Thyroid gland (tissue), 4 donors: ENCODE measurements at regions not wholly inside any gene's neighbourhood (a gene's known extent, or its start where the extent isn't known, plus 50 kb on each side); places are given as distances from the start of the nearest gene placed in this dataset.

Experiments used
- DNase-seq, 2 donors: peaks; one replicate each; pipeline ENCODE4 v3.0.0-alpha.2; 2019
- H3K27ac ChIP-seq, 3 donors: fragments of 200-600 bp; sonication (generic); 1 replicate in 2 of 3; 2 replicates in 1 of 3; pipeline ENCODE4 v1.5.1; 2016 to 2019; ENCODE audit warnings: mild to moderate bottlenecking in 1 of 3, moderate library complexity in 1 of 3
- H3K27me3 ChIP-seq: fragments of 200-600 bp; sonication (generic); one replicate; pipeline ENCODE4 v1.5.1; 2019
- H3K36me3 ChIP-seq, 2 donors: fragments of 200-600 bp; sonication (generic); one replicate each; pipeline ENCODE4 v1.5.1; 2016 to 2019
- H3K4me1 ChIP-seq, 2 donors: fragments of 200-600 bp; sonication (generic); one replicate each; pipeline ENCODE4 v1.5.1; 2017 to 2019
- H3K4me3 ChIP-seq, 3 donors: fragments of 200-600 bp; sonication (generic); replicated peaks in 1 of 3; 1 replicate in 2 of 3; 2 replicates in 1 of 3; pipeline ENCODE4 v1.5.1; 2016; ENCODE audit warnings: mild to moderate bottlenecking in 1 of 3
- H3K9me3 ChIP-seq: fragments of 200-600 bp; sonication (generic); one replicate; pipeline ENCODE4 v1.5.1; 2017
- CTCF ChIP-seq, 6 experiments: fragments of 200-600 bp in 3 of 6; fragments of 450-650 bp in 3 of 6; sonication (generic) in 3 of 6; IDR thresholded peaks; one replicate each; pipeline ENCODE4 v1.5.1; 2016 to 2019; ENCODE audit warnings: antibody characterized with exemption in 6 of 6, mild to moderate bottlenecking in 2 of 6, inconsistent platforms in 1 of 6, moderate library complexity in 1 of 6
- POLR2A ChIP-seq, 2 donors: fragments of 450-650 bp; IDR thresholded peaks; one replicate each; pipeline ENCODE4 v1.6.1; 2017; ENCODE audit warnings: antibody characterized with exemption in 2 of 2, mild to moderate bottlenecking in 2 of 2, moderate library complexity in 1 of 2
- WGBS, 2 donors: methylation state at CpG; one replicate each; pipeline ENCODE4 v1.1.5; 2017; 5-methylcytosine and 5-hydroxymethylcytosine counted together
- intact Hi-C: fragments of 100-400 bp; cut with DNase I; formaldehyde crosslinking; loops from one replicate; pipeline ENCODE4 v1.15.1; 2023

GRCh38 chr1:87495147-87495546 lies 166.5 kb downstream of the LMO4 start:
- intact Hi-C loops, result no loop called here

GRCh38 chr1:87495870-87496269 lies 167.2 kb downstream of the LMO4 start:
- Histone ChIP-seq H3K4me1 (no peaks in the 10 kb centered on the region), H3K27me3 (no peaks in the 10 kb centered on the region), H3K36me3 (no peaks in the 10 kb centered on the region), H3K9me3 (no peaks in the 10 kb centered on the region), H3K27ac (no peak overlapping the region), H3K4me3 (no peak overlapping the region)
- intact Hi-C loops, result no loop called here
- TF ChIP-seq POLR2A (IDR thresholded peaks at IDR 0.05), result no peak
- TF ChIP-seq CTCF (IDR thresholded peaks at IDR 0.05), result no peak
- WGBS, 2 donors, result 87 to 91% methylated on average over 6 of the region's 6 CpGs
- no peak for DNase-seq

More at GRCh38 chr1:87495147-87495546, 166.5 kb downstream of the LMO4 start:
- no peak for DNase-seq
- no peaks in the 10 kb centered on the region for H3K36me3 ChIP-seq
- no peak for TF ChIP-seq CTCF (IDR thresholded peaks at IDR 0.05)
- no peak for TF ChIP-seq POLR2A (IDR thresholded peaks at IDR 0.05)
- no peaks in the 10 kb centered on the region for H3K4me1 ChIP-seq
- H3K4me3 ChIP-seq, result no peak overlapping the region
- 95 to 98% methylated on average over 3 of the region's 3 CpGs for whole genome bisulfite sequencing, 2 donors
- H3K9me3 ChIP-seq, result no peaks in the 10 kb centered on the region
- no peak overlapping the region for H3K27ac ChIP-seq
- no peaks in the 10 kb centered on the region for H3K27me3 ChIP-seq

DNA sequence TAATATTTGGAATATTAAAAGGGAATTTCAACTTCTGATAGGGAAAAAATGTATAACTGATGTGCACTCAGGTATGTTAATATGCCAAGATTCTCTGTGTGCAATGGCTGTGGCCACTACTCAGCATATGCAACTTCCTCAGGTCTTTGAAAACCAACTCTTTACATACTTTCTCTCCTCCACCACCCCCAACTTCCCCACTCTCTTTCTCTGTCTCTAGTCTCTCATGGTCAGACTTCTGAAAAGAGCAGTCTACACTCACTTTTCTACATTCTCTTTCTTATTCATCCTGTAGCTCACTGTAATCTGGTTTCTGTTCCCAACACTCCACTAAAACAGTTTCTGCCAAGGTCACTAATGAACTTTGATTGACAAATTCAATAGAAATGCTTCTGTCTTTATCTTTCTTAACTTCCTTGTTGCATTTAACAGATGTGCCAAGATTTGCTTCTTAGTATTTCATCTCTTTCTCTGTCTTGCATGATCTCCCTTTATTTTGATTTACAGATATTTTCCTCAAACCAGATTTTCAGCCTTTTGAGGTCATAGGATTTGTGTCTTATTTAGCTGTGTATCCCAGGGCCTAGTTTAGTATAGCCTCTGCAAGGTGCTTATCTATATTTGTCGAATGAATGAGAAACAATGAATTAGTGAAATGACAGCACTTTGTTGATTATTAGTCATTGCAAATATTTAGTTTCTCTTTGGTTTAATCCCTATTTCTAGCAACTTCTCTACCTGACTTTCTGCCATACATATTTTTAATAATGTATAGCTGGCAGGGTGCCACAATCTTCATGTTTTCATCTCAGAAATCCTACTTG lies 168.9 kb downstream of the LMO4 start:
- TF ChIP-seq CTCF (IDR thresholded peaks at IDR 0.05) (no peak), POLR2A (IDR thresholded peaks at IDR 0.05) (no peak)
- H3K4me3 ChIP-seq, result no peak overlapping the region
- no peak overlapping the region for H3K27ac ChIP-seq
- H3K4me1 ChIP-seq, result no peaks in the 10 kb centered on the region
- WGBS, 2 donors, result 87 to 92% methylated on average over 1 of the region's 1 CpG
- DNase-seq, result no peak
- no peaks in the 10 kb centered on the region for H3K9me3 ChIP-seq
- intact Hi-C loops, result no loop called here
- H3K27me3 ChIP-seq, result no peaks in the 10 kb centered on the region
- no peaks in the 10 kb centered on the region for H3K36me3 ChIP-seq

DNA sequence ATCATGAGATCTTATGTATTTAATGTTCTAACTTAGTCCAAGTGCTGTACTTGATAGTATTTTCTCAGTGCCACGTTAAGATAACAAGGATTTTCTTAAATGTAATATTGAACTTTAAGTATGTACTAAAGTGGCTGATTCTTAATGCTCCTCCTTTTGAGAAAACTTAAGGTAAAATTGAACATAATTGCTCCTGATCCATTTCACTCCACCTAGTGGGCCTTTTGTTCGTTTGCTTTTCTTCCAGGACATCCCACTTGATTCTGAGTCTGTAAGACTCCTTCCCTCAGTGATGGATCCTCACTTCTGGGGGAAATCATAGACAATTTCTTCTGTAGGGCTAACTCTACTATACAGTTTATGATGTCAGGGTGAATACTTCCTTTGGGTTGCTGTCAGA lies 173.1 kb downstream of the LMO4 start:
- H3K27ac ChIP-seq, result no peak overlapping the region
- no peaks in the 10 kb centered on the region for H3K27me3 ChIP-seq
- no peak overlapping the region for H3K4me3 ChIP-seq
- no peak for DNase-seq
- H3K4me1 ChIP-seq, result no peaks in the 10 kb centered on the region
- TF ChIP-seq POLR2A (IDR thresholded peaks at IDR 0.05), result no peak
- peak in 1 of 6 experiments; percentile 8 for TF ChIP-seq CTCF (IDR thresholded peaks at IDR 0.05)
- no peaks in the 10 kb centered on the region for H3K9me3 ChIP-seq
- no peaks in the 10 kb centered on the region for H3K36me3 ChIP-seq
- WGBS, 2 donors, result 37 to 42% methylated on average over 2 of the region's 2 CpGs
- intact Hi-C loops, result no loop called here

- Histone ChIP-seq H3K27me3 (no peaks in the 10 kb centered on the region), H3K27ac (no peak overlapping the region), H3K36me3 (no peaks in the 10 kb centered on the region), H3K9me3 (no peaks in the 10 kb centered on the region), H3K4me1 (no peaks in the 10 kb centered on the region), H3K4me3 (no peak overlapping the region)
- no peak for TF ChIP-seq POLR2A (IDR thresholded peaks at IDR 0.05)
- no peak for TF ChIP-seq CTCF (IDR thresholded peaks at IDR 0.05)
- intact Hi-C loops, result loop anchor here (5.0 kb wide), 1 partner anchor 173 kb away; no protein-coding TSS in a partner anchor
- WGBS, 2 donors, result 64 to 65% methylated on average over 9 of the region's 9 CpGs
- no peak for DNase-seq
Observed at GRCh38 chr1:87505391-87505983, 176.8 kb downstream of the LMO4 start.
